WTC11 (cell line): ENCODE measurements at regions not wholly inside any gene's neighbourhood (a gene's known extent, or its start where the extent isn't known, plus 50 kb on each side); places are given as distances from the start of the nearest gene placed in this dataset.

Experiments used
- ATAC-seq: fragments of 200-7000 bp; cut with Tn5 transposase; 2 replicates; pipeline ENCODE4 v1.10.0; 2021; ENCODE audit warnings: mild to moderate bottlenecking, moderate library complexity
- CTCF ChIA-PET: fragments of 300-600 bp; sonication (Branson Sonifier 250); formaldehyde crosslinking; loops from one replicate; lab custom pipeline; 2021; ENCODE audit warnings: antibody characterized with exemption; lab: Charles Lee
- POLR2A ChIA-PET: fragments of 350-600 bp; sonication (Branson Sonifier 250); formaldehyde crosslinking; loops from one replicate; lab custom pipeline; 2021; ENCODE audit warnings: antibody characterized with exemption; lab: Charles Lee
- DNase-seq: peaks from one replicate; pipeline ENCODE4 v3.0.0; 2021; ENCODE audit warnings: low spot score
- H3K27ac Mint-ChIP-seq: 2 replicates; pipeline ENCODE4 v1.8.0; 2021; ENCODE audit warnings: mixed read lengths
- H3K27me3 Mint-ChIP-seq: 2 replicates; pipeline ENCODE4 v1.8.0; 2021; ENCODE audit warnings: low read depth, mild to moderate bottlenecking, moderate library complexity, mixed read lengths
- H3K36me3 Mint-ChIP-seq: 2 replicates; pipeline ENCODE4 v1.8.0; 2021; ENCODE audit warnings: mixed read lengths
- H3K4me1 Mint-ChIP-seq: 2 replicates; pipeline ENCODE4 v1.8.0; 2022; ENCODE audit warnings: mixed read lengths
- H3K4me3 Mint-ChIP-seq: 2 replicates; pipeline ENCODE4 v1.8.0; 2021; ENCODE audit warnings: mild to moderate bottlenecking, moderate library complexity, mixed read lengths
- H3K9me3 Mint-ChIP-seq: 2 replicates; pipeline ENCODE4 v1.8.0; 2021; ENCODE audit warnings: mixed read lengths
- FOXJ3 ChIP-seq: sonication (generic); formaldehyde crosslinking; IDR thresholded peaks from 2 replicates; pipeline ENCODE4 v1.9.0; 2021; ENCODE audit warnings: missing genetic modification reagents, mild to moderate bottlenecking, borderline replicate concordance
- FOXK1 ChIP-seq: sonication (generic); formaldehyde crosslinking; IDR thresholded peaks from 2 replicates; pipeline ENCODE4 v1.8.0; 2022; ENCODE audit warnings: mild to moderate bottlenecking, moderate library complexity, missing genetic modification reagents
- IRF2 ChIP-seq: sonication (generic); formaldehyde crosslinking; IDR thresholded peaks from 2 replicates; pipeline ENCODE4 v1.8.0; 2022; ENCODE audit warnings: low read depth, missing genetic modification reagents, borderline replicate concordance
- RORB ChIP-seq: fragments of 250-450 bp; sonication (Bioruptor Pico); IDR thresholded peaks from 2 replicates; pipeline ENCODE4 v1.9.0; 2021; ENCODE audit warnings: mild to moderate bottlenecking
- ZNF219 ChIP-seq: sonication (generic); formaldehyde crosslinking; IDR thresholded peaks from 2 replicates; pipeline ENCODE4 v1.8.0; 2023; ENCODE audit warnings: missing genetic modification reagents, mild to moderate bottlenecking, borderline replicate concordance
- ZNF263 ChIP-seq: sonication (generic); formaldehyde crosslinking; IDR thresholded peaks from 2 replicates; pipeline ENCODE4 v1.8.1; 2022; ENCODE audit warnings: low read depth, mild to moderate bottlenecking, moderate library complexity, missing genetic modification reagents
- ZNF317 ChIP-seq: sonication (generic); formaldehyde crosslinking; IDR thresholded peaks from 2 replicates; pipeline ENCODE4 v1.8.1; 2023; ENCODE audit warnings: low read depth, mild to moderate bottlenecking, moderate library complexity, missing genetic modification reagents, borderline replicate concordance
- TF ChIP-seq, protein P1 (sequence below): sonication (generic); formaldehyde crosslinking; IDR thresholded peaks from 2 replicates; pipeline ENCODE4 v1.8.0; 2023; ENCODE audit warnings: missing genetic modification reagents, mild to moderate bottlenecking, borderline replicate concordance
- TF ChIP-seq, protein P2 (sequence below): sonication (generic); formaldehyde crosslinking; IDR thresholded peaks from 2 replicates; pipeline ENCODE4 v1.8.0; 2022; ENCODE audit warnings: missing genetic modification reagents
- TF ChIP-seq, protein P3 (sequence below): sonication (generic); formaldehyde crosslinking; IDR thresholded peaks from 2 replicates; pipeline ENCODE4 v1.8.1; 2023; ENCODE audit warnings: mild to moderate bottlenecking, moderate library complexity, missing genetic modification reagents
- TF ChIP-seq, protein P4 (sequence below): sonication (generic); formaldehyde crosslinking; IDR thresholded peaks from 2 replicates; pipeline ENCODE4 v1.8.0; 2022; ENCODE audit warnings: mild to moderate bottlenecking, missing genetic modification reagents
- TF ChIP-seq, protein P5 (sequence below): sonication (generic); formaldehyde crosslinking; conservative IDR thresholded peaks from 2 replicates; pipeline ENCODE4 v1.8.1; 2022; ENCODE audit warnings: mild to moderate bottlenecking, missing genetic modification reagents

DNA sequence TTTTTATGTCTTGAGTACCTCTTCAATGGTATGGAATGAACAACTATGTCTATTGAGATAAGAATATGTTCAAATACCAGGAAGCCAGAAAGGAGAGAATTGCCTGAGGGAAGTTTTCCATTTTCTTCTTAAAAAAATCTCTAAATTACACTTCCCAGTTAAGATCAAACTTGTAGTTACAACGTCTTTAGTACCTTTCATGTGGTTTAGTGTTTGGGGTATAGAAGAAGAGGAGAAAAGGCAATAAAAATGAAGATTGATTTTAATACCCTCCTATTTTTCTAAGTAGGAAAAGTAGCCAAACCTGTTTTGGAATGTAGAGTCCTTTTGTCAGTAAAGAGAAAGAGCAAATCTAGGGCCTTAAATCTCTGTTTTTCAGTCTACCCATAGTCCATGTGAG lies 470.0 kb upstream of the SEMA3A start:
- TF ChIP-seq RORB: no peak
- no peak for TF ChIP-seq ZNF219 (CRISPR knock-in tag)
- TF ChIP-seq, protein P1, sequence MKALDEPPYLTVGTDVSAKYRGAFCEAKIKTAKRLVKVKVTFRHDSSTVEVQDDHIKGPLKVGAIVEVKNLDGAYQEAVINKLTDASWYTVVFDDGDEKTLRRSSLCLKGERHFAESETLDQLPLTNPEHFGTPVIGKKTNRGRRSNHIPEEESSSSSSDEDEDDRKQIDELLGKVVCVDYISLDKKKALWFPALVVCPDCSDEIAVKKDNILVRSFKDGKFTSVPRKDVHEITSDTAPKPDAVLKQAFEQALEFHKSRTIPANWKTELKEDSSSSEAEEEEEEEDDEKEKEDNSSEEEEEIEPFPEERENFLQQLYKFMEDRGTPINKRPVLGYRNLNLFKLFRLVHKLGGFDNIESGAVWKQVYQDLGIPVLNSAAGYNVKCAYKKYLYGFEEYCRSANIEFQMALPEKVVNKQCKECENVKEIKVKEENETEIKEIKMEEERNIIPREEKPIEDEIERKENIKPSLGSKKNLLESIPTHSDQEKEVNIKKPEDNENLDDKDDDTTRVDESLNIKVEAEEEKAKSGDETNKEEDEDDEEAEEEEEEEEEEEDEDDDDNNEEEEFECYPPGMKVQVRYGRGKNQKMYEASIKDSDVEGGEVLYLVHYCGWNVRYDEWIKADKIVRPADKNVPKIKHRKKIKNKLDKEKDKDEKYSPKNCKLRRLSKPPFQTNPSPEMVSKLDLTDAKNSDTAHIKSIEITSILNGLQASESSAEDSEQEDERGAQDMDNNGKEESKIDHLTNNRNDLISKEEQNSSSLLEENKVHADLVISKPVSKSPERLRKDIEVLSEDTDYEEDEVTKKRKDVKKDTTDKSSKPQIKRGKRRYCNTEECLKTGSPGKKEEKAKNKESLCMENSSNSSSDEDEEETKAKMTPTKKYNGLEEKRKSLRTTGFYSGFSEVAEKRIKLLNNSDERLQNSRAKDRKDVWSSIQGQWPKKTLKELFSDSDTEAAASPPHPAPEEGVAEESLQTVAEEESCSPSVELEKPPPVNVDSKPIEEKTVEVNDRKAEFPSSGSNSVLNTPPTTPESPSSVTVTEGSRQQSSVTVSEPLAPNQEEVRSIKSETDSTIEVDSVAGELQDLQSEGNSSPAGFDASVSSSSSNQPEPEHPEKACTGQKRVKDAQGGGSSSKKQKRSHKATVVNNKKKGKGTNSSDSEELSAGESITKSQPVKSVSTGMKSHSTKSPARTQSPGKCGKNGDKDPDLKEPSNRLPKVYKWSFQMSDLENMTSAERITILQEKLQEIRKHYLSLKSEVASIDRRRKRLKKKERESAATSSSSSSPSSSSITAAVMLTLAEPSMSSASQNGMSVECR (CRISPR knock-in tag): no peak
- TF ChIP-seq, protein P2, sequence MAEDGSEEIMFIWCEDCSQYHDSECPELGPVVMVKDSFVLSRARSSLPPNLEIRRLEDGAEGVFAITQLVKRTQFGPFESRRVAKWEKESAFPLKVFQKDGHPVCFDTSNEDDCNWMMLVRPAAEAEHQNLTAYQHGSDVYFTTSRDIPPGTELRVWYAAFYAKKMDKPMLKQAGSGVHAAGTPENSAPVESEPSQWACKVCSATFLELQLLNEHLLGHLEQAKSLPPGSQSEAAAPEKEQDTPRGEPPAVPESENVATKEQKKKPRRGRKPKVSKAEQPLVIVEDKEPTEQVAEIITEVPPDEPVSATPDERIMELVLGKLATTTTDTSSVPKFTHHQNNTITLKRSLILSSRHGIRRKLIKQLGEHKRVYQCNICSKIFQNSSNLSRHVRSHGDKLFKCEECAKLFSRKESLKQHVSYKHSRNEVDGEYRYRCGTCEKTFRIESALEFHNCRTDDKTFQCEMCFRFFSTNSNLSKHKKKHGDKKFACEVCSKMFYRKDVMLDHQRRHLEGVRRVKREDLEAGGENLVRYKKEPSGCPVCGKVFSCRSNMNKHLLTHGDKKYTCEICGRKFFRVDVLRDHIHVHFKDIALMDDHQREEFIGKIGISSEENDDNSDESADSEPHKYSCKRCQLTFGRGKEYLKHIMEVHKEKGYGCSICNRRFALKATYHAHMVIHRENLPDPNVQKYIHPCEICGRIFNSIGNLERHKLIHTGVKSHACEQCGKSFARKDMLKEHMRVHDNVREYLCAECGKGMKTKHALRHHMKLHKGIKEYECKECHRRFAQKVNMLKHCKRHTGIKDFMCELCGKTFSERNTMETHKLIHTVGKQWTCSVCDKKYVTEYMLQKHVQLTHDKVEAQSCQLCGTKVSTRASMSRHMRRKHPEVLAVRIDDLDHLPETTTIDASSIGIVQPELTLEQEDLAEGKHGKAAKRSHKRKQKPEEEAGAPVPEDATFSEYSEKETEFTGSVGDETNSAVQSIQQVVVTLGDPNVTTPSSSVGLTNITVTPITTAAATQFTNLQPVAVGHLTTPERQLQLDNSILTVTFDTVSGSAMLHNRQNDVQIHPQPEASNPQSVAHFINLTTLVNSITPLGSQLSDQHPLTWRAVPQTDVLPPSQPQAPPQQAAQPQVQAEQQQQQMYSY: no peak
- TF ChIP-seq ZNF263 (CRISPR knock-in tag): no peak
- TF ChIP-seq IRF2: no peak
- no peak for TF ChIP-seq FOXK1 (CRISPR knock-in tag)
- no peak for TF ChIP-seq FOXJ3 (CRISPR knock-in tag)
- ChIA-PET POLR2A (no interaction called here), CTCF (no interaction called here)
- DNase-seq (no peak), ATAC-seq (no peak)
- no peak overlapping the region for H3K27ac Mint-ChIP-seq
- H3K9me3 Mint-ChIP-seq: no peaks in the 10 kb centered on the region
- peaks cover 13% of the 10 kb centered on the region for H3K4me1 Mint-ChIP-seq
- no peaks in the 10 kb centered on the region for H3K27me3 Mint-ChIP-seq
- no peak overlapping the region for H3K4me3 Mint-ChIP-seq
- no peaks in the 10 kb centered on the region for H3K36me3 Mint-ChIP-seq

DNA sequence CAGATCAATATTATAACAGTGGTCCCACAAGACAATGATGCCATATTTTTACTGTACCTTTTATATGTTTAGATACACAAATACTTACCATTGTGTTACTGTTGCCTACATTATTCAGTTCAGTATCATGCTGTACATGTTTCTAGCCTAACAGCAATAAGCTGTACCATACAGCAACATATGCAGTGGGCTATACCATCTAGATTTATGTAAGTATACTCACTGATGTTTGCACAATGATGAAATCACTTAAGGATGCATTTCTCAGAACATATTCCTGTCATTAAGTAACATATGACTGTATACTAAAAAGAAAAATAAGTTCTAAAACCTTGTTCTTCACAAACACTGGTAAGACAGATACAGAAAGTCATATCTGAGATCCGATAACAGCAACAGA lies 468.6 kb upstream of the SEMA3A start:
- TF ChIP-seq, protein P3, sequence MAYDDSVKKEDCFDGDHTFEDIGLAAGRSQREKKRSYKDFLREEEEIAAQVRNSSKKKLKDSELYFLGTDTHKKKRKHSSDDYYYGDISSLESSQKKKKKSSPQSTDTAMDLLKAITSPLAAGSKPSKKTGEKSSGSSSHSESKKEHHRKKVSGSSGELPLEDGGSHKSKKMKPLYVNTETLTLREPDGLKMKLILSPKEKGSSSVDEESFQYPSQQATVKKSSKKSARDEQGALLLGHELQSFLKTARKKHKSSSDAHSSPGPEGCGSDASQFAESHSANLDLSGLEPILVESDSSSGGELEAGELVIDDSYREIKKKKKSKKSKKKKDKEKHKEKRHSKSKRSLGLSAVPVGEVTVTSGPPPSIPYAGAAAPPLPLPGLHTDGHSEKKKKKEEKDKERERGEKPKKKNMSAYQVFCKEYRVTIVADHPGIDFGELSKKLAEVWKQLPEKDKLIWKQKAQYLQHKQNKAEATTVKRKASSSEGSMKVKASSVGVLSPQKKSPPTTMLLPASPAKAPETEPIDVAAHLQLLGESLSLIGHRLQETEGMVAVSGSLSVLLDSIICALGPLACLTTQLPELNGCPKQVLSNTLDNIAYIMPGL: no peak
- TF ChIP-seq ZNF317 (CRISPR knock-in tag): no peak
- TF ChIP-seq, protein P4, sequence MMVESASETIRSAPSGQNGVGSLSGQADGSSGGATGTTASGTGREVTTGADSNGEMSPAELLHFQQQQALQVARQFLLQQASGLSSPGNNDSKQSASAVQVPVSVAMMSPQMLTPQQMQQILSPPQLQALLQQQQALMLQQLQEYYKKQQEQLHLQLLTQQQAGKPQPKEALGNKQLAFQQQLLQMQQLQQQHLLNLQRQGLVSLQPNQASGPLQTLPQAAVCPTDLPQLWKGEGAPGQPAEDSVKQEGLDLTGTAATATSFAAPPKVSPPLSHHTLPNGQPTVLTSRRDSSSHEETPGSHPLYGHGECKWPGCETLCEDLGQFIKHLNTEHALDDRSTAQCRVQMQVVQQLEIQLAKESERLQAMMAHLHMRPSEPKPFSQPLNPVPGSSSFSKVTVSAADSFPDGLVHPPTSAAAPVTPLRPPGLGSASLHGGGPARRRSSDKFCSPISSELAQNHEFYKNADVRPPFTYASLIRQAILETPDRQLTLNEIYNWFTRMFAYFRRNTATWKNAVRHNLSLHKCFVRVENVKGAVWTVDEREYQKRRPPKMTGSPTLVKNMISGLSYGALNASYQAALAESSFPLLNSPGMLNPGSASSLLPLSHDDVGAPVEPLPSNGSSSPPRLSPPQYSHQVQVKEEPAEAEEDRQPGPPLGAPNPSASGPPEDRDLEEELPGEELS (CRISPR knock-in tag): no peak
- TF ChIP-seq, protein P5, sequence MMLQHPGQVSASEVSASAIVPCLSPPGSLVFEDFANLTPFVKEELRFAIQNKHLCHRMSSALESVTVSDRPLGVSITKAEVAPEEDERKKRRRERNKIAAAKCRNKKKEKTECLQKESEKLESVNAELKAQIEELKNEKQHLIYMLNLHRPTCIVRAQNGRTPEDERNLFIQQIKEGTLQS: no peak
- H3K36me3 Mint-ChIP-seq: no peaks in the 10 kb centered on the region
- ATAC-seq: no peak
- ChIA-PET POLR2A (no interaction called here), CTCF (no interaction called here)
- no peaks in the 10 kb centered on the region for H3K27me3 Mint-ChIP-seq
- no peak overlapping the region for H3K27ac Mint-ChIP-seq
- no peaks in the 10 kb centered on the region for H3K9me3 Mint-ChIP-seq
- DNase-seq: no peak
- H3K4me3 Mint-ChIP-seq: no peak overlapping the region
- peaks cover 13% of the 10 kb centered on the region for H3K4me1 Mint-ChIP-seq
